ENCODE measurements at regions not wholly inside any gene's neighbourhood (a gene's known extent, or its start where the extent isn't known, plus 50 kb on each side); places are given as distances from the start of the nearest gene placed in this dataset.

DNA sequence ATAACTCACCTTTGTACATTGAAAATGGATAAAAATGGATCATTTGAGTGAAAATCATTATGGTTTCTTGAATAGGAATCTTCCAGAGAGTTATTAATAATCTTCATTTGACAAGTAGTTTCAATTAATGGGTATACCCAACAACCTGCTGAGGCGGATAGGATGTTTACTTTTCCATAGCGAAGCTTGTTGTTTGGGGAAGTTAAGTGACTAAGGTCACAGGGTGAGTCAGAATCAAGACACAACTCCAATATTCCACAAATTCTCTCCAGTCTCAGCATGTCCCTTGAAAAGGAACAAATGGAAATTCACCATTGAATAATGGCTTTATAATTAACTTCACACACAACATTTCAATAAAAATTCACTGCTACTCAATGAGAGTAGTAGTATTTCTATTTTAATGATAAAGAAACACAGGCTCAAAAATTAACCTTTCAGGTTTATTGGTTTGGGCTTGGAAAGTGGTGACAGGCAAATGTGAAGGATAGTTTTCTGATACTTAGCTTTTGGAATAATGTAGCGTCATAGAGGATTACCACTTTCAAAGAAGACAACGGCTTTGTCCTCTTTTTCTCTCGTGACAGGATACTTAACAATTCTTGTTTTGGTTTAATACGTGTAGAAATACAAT is 211.3 kb downstream of the GPD2 start:
- no peak for DNase-seq

DNA sequence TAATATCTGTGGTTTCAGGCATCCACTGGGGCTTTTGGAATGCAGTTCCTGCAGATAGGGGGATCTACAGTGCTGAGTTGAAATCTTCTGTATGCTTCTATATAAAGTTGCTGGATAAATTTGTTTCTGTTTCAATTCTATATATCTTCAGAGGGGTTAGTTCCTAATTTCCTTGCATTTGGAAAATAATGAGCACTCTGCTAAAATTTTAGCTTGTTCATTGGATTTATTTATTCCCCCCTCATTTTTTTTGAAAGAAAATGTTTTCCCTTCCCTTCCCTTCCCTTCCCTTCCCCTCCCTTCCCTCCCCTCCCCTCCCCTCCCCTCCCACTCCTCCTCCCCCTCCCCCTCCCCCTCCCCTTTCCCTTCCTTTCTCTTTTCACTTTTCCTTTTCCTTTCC is 212.3 kb downstream of the GPD2 start:
- no peak for DNase-seq

DNA sequence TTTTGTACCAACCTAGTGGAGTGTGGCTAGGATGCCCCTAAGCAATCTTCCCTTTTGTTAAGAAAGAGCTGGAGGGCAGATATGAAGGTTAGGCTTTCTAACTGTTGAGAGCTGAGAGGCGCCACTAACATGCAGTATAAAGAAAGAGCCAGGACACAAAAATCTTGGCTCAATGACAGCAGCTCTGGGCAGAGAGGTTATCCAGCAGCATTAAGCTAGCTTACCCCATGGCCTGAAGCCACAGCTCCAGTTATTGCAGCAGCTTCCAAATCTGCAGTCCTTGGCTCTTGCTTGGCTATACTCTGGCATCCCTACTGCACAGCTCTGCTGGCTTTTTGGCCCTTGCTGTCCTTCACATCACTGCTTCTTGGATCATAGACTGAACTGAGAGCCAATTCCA is 213.4 kb downstream of the GPD2 start:
- DNase-seq = no peak

DNA sequence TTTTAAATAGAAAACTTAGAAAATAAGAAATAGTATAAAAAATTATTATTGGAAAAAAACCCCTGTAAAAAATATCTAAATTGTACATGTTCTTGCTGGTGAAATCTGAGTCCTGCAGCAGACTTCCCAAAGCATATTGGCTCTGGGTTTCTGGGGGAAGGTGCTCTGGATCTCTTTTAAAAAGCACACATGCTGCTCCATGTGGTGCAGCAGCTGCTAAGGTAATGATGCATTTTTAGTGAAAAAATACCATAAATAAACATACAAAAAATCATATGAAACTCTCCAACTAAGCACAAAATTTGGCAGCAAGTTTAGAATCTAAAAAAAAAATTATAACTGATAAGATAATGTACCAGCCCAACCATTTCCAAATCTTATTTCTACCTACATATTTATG is 216.5 kb downstream of the GPD2 start:
- DNase-seq = no peak

DNA sequence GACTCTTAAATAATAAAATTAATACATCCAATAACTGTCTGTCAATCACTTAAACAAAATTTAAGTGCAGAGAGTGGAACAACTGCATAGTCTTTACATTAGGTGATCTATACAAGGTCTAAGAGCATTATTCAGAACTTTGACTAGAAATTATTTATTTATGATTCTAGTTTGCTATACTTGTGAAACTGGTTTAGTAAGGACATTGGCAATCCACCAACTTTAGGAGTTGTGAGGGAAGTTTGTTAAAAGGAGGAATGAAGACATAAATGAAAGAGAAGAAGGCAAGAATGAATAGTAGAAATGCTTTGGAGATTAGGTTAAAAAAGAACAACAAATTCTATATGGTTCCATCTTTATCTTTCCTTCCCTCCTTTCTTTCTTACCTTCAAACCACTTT is 217.5 kb downstream of the GPD2 start:
- DNase-seq = no peak

DNA sequence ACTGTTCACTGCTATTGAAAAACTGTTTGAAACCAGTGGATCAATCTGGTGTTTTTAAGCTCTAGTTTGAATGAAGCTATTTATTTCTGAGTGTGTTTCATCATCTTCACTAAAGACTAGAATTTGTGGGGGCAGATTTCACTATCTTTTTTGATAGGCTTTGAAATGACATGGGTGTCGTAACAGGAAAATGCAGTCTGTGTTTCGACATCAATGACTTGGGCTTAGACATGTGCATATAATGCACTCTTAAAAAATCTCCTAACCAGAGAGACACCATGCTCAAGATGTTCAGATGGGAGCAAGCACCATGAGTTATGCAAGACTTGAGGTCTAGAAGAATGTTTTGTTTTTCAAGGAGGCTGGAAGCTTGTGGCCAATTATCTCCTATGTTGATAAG is 221.6 kb downstream of the GPD2 start:
- no peak for DNase-seq

DNA sequence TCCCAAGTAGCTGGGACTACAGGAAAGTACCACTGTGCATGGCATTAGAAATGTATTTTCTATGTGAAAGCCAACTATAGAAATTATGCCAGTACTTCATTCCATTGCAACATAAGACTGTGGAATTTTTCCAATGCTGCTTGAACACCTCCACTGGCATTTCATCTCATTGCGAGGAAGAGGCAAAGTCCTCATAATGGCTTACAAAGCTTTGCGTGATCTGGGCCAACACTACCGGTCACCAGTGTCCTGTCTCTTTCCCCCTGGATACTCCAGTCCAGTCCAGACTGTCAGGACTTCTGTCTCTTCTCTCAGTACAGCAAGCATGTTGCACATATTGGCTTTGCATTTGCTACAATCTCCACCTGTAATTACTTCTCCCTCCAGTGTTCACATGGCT is 223.5 kb downstream of the GPD2 start:
- no peak for DNase-seq

DNA sequence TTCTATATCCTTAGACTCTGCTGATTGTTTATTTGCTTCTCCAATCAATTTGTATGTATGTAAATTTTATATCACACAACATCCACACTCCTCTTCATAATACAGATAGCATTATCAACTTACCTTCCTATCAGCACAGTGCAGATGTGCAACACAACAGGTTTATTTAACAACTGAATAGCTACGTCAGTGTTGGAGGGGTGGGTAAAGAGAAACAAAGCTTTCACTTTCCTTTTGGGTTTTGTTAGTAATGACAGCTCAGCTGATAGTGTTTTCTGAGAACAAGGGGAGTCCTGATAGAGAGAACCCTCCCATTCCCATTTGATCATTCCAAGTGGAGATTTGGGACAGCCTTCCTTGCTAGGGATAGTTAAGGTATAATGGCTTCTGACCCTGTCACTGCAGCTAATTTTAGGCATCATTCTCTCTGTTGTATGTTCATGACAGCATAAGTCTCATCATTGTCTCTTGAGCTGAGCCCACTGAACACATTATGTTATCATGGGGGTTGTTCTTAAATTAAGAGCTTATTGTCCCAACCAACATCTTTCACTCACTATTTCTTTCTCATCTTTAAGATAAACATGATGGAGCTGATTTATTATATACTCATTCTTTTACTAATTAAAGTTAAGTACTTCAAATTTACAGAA is 227.7 kb downstream of the GPD2 start:
- no peak for DNase-seq

DNA sequence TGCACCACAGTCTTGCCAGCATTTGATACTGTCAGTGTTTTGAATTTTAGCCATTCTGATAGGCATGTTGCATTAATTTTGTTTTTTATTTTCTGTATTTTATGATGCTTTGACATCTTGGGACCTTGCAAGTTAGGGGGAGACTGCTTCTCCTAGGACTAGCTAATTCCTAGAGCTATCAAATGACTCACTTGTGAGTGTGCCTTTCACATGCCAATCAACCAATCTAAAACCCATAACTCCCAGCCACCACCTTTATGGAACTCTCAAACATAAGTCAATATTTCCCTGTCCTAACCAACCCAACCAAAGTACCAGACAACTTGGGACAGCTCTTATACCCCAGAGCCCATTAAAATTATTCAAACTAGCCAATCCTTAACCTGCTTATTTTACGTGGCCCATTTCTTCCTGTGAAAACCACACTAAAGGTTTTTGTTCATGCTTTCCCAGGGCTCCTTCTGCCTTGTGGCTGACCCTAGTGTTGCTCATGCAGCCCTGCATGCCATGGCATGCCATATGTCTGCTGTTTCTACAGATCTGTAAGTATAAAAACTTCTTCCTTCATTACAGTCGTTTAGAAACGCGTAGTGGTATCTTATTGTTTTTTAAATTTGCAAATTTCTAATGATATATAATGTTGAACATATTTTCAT is 230.1 kb downstream of the GPD2 start:
- no peak for DNase-seq

DNA sequence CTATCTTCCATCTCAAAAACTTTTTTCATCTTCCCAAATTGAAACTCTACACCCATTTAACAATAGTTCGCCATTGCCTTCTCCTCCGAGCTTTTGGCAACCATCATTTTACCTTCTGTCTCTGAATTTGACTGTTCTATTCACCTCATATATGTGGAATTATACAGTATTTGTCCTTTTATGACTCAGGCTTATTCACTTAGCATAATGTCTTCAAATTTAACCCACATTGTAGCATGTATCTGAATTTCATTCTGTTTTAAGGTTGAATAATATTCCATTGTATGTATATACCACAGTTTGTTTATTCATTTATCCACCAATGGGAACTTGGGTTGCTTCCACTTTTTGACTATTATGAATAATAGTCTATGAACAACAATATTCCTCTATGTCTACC is 233.9 kb downstream of the GPD2 start:
- DNase-seq = no peak

DNA sequence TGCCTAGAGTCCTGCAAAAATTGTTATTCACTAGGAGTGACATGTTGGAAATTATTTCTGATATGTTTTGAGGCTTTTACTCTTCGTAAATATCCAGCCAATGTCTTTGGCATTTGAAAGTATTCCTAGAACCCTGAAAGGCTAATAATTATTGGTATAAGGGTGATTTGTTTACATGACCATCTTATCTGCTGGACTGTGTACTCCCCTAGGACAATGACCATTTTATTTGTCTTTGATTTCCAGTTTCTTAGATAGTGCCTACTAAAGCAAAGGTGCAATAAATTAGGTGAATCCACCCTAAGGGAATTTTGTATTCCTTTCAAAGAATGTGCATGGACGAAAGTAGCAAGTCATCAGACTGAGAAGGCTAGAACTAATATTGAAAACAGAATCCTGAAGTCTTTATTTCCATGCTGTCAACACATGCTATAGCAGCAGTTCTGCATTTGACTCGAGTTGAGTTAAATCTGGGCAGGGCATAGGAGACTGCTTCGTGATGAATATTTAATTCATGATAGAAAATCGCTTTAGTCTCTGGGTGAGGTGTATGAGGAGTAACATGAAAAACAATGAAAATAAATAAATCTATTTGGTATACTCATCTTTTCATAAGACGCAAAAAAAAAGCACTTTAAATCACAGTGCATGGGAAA is 235.7 kb downstream of the GPD2 start:
- DNase-seq = no peak

DNA sequence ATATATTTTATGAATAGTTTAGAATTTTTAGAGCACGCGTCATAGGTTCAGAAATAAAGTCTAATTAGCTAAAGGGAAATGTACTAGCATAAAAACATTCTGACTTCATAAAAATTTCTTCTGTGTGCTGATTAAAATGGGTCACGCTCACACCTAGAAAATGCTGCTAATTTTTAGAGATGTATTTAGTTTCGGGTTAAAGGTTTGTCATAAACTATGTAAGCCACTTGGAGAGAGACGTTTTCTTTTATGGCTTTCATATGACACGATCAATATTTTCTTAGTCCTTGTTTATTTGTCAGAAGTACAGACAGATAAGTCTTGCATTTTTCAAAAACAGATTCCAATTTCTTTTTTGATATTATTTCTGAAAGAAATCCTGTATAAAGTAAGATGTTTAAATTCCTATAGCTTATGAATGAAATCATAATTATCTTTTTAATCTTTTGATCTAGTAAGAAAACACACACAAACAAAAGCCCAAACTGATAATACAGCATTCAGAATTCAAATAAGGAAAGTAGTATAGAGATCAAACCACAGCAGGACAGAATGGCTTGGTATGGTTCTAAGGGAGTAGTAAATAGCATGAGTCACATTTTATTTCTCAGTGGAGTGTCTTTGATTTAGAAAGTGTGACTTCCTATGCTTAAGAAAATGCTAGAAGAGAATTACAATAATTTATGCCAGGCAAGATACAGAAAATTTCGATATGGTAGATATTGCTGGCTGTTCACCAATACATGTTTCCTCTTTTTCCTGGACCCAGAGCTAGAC is 236.6 kb downstream of the GPD2 start:
- no peak for DNase-seq

DNA sequence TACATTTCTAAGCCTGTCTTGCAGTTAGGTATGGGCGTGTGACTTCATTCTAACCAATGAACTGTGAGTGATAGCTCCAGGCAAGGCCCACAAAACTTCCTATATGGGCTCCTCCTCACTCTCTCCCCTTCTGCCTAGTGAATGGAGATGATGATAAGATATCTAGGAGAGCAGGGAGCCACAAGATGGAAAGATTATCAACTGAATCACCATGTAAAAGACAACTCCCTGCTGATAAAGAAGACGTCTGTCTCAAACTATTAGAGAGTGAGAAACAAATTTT is 237.1 kb downstream of the GPD2 start:
- no peak for DNase-seq

DNA sequence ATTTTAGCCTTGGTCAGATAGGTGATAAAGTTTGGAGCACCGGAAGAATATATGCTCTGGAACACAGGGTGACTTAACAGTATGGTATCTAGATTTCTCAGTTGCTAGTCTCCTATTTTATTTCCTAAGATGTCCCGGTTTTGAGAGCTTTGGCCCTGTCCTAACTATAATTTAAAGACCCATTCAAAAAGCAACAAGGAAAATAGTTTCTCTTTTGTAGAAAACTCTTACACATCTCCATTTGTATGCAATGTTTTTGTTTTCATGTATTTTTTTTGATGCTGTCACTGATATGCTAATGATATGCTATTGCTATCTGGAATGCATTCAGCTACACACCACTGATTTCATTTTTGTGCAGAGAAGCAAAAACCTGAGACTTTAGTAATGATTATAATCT is 237.8 kb downstream of the GPD2 start:
- DNase-seq = no peak

DNA sequence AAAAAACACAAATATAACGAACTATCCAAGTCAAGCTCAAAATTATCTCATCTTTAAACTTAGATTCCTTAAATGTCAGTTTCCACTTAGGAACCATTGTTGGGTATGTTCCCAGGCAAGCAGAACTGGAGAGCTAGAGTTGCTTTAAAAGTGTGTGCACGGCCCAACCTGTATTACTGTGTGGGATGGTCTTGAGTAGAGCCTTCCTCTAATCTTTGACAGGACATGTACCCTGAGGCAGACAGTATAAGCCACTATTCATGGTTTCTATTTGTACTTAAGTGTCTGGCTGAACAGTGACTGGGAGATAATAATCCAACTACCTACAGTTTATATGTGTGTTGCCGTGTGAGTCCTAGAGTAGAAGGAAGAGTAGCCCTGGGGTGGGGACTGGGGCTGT is 239.7 kb downstream of the GPD2 start:
- no peak for DNase-seq

DNA sequence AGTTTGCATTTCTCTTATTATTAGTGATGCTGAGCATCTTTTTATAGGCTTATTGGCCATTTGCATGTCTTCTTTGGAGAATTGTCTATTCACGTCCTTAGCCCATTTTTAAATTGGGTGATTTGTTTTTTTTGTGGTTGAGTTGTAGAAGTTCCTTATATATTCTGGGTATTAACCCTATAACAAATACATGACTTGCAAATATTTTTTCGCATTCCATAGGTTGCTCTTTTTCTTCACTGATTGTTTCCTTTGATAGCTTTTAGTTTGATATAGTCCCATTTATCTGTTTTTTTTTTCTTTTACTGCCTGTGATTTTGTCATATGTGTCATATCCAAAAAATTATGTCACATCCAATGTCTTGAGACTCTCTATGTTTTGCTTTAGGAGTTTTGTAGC is 243.6 kb downstream of the GPD2 start:
- no peak for DNase-seq

DNA sequence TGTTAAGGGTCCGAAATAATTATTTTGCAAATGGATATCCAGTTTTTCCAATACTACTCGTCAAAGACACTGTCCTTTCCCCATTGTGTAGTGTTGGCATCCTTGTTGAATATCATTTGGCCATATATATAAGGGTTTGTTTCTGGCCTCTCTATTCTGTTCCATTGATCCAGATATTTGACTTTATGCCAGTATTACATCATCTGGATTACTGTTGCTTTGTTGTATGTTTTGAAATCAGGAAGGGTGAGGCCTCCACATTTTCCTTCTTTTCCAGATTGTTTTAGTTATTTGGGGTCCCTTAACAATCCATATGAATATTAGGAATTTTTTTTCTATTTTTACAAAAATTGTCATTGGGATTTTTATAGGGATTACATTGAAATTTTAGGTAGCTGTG is 244.1 kb downstream of the GPD2 start:
- no peak for DNase-seq

DNA sequence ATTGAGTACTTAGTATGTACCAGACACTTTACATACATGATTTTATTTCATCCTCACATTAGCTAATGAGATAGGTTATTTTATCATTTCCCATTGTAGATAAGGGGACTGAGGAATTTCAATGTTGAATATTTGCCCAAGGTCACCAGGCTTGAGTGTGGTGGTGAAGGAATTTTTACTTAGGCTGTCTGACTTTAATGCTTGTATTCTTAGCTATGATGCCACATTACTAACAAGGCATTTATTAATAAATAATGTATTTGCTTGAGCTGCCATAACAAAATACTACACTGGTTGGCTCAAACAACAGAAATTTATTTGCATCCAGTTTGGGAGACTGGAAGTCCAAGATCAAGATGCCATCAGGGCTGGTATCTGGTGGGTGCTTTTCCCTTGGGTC is 250.9 kb downstream of the GPD2 start:
- no peak for DNase-seq

DNA sequence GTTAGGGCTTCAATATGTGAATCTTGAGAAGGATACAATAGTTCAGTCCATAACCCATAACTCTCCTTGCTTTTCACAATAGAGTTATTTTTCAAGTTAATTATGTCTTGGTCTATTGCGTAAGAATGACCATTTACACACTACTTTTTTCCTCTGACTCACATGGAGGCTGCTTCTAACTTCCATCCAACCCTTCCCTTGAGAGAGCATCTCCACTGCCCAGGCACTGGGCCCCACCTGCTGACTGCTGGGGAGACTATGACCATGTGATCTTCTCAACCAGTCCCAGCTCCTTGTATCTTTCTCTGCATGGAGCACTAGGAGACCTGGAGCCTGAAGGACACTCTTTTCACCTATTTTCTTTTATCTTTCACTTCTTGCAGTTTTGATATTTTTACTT is 251.5 kb downstream of the GPD2 start:
- DNase-seq = no peak

DNA sequence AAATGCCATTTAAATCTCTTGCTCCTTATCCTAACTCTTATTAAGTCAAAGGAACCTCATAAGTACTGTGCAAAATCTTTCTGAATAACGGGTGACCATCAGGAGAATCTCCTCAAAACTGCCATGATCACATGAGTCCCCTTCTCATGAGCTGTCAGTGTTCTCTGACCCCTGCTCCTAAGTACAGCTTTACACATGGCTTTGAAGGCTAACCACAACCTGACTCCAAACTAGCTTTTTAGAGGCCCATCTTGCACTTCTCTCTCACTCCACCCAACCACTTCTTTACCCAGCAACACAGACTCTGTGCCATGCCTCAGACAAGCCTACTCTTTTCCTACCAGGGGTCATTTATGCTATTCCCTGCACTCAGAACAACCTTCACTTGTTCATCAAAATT is 253.8 kb downstream of the GPD2 start:
- DNase-seq = no peak

DNA sequence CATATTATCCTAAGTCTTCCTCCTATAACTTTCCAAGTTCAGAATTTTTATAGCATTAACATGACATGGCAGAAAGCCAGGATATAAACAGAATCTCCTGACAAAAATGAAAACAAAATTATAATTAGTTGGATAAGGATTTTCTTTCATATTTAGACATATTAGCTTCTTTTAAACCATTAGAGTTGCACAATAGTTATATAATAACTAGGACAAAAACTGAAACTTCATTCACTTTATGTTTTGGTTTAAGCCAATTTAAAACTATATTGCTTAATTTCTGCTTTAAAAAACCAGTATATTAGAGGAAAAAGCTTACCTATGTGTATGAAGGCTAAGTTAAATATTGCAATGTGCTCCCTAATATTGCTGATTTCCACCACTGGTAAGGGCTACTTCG is 254.8 kb downstream of the GPD2 start:
- DNase-seq = no peak

DNA sequence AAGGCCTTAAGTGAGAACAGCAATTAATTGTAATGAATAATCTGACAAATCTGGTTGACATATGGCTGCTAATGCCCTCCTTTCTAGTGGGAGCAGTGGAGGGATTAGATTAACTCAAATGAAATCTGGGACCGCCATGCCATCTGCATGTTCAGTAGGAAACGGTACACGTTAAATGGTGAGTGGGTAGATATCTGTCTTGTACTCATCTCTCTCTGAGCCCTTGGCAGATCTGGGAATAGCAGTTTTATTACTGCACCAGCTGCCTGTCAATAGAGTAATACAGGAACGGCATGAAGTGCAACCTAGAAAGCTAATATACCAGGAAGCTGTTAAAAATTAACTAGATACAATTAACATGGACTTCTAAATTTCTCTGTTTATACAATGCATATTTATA is 258.8 kb downstream of the GPD2 start:
- DNase-seq = no peak

DNA sequence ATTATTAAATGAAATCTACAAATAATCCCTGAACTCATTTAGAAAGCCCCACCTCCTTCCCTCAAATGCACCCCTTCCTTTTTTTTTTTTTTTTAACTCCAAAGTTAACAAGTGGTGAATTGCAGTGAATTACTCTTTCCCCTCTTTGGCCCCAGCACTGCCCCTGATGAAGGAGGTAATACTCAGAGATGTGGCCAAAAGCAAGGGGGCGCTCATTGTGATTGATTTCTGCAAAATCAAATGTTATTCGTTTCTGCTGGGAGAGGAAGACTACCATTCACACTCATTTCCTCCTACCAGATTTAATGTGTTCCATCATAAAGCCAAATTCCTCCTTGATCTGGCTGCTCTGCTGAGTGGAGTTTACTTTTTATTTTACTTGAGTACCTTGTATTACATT is 259.4 kb downstream of the GPD2 start:
- DNase-seq = no peak

All from right kidney (tissue), 1 donor.